WTC11 (cell line): ENCODE measurements at regions not wholly inside any gene's neighbourhood (a gene's known extent, or its start where the extent isn't known, plus 50 kb on each side); places are given as distances from the start of the nearest gene placed in this dataset.

Experiments used
- ATAC-seq: fragments of 200-7000 bp; cut with Tn5 transposase; 2 replicates; pipeline ENCODE4 v1.10.0; 2021; ENCODE audit warnings: mild to moderate bottlenecking, moderate library complexity
- CTCF ChIA-PET: fragments of 300-600 bp; sonication (Branson Sonifier 250); formaldehyde crosslinking; loops from one replicate; lab custom pipeline; 2021; ENCODE audit warnings: antibody characterized with exemption; lab: Charles Lee
- POLR2A ChIA-PET: fragments of 350-600 bp; sonication (Branson Sonifier 250); formaldehyde crosslinking; loops from one replicate; lab custom pipeline; 2021; ENCODE audit warnings: antibody characterized with exemption; lab: Charles Lee
- DNase-seq: peaks from one replicate; pipeline ENCODE4 v3.0.0; 2021; ENCODE audit warnings: low spot score
- H3K27ac Mint-ChIP-seq: 2 replicates; pipeline ENCODE4 v1.8.0; 2021; ENCODE audit warnings: mixed read lengths
- H3K27me3 Mint-ChIP-seq: 2 replicates; pipeline ENCODE4 v1.8.0; 2021; ENCODE audit warnings: low read depth, mild to moderate bottlenecking, moderate library complexity, mixed read lengths
- H3K36me3 Mint-ChIP-seq: 2 replicates; pipeline ENCODE4 v1.8.0; 2021; ENCODE audit warnings: mixed read lengths
- H3K4me1 Mint-ChIP-seq: 2 replicates; pipeline ENCODE4 v1.8.0; 2022; ENCODE audit warnings: mixed read lengths
- H3K4me3 Mint-ChIP-seq: 2 replicates; pipeline ENCODE4 v1.8.0; 2021; ENCODE audit warnings: mild to moderate bottlenecking, moderate library complexity, mixed read lengths
- H3K9me3 Mint-ChIP-seq: 2 replicates; pipeline ENCODE4 v1.8.0; 2021; ENCODE audit warnings: mixed read lengths
- ATF3 ChIP-seq: sonication (generic); formaldehyde crosslinking; conservative IDR thresholded peaks from 2 replicates; pipeline ENCODE4 v1.8.1; 2022; ENCODE audit warnings: mild to moderate bottlenecking, missing genetic modification reagents
- CREB1 ChIP-seq: sonication (generic); formaldehyde crosslinking; IDR thresholded peaks from 2 replicates; pipeline ENCODE4 v1.8.0; 2023; ENCODE audit warnings: mild to moderate bottlenecking, missing genetic modification reagents
- ETV6 ChIP-seq: sonication (generic); formaldehyde crosslinking; IDR thresholded peaks from 2 replicates; pipeline ENCODE4 v1.8.1; 2022; ENCODE audit warnings: mild to moderate bottlenecking, missing genetic modification reagents
- FOXP4 ChIP-seq: sonication (generic); formaldehyde crosslinking; IDR thresholded peaks from 2 replicates; pipeline ENCODE4 v1.8.0; 2022; ENCODE audit warnings: mild to moderate bottlenecking, missing genetic modification reagents
- GABPB1 ChIP-seq: sonication (generic); formaldehyde crosslinking; IDR thresholded peaks from 2 replicates; pipeline ENCODE4 v1.8.1; 2023; ENCODE audit warnings: mild to moderate bottlenecking, missing genetic modification reagents
- IRF1 ChIP-seq: sonication (generic); formaldehyde crosslinking; IDR thresholded peaks from 2 replicates; pipeline ENCODE4 v1.8.0; 2023; ENCODE audit warnings: missing genetic modification reagents
- IRF2 ChIP-seq: sonication (generic); formaldehyde crosslinking; IDR thresholded peaks from 2 replicates; pipeline ENCODE4 v1.8.0; 2022; ENCODE audit warnings: low read depth, missing genetic modification reagents, borderline replicate concordance
- MLX ChIP-seq: sonication (generic); formaldehyde crosslinking; IDR thresholded peaks from 2 replicates; pipeline ENCODE4 v1.8.1; 2023; ENCODE audit warnings: mild to moderate bottlenecking, missing genetic modification reagents, moderate library complexity
- NR3C1 ChIP-seq: sonication (generic); formaldehyde crosslinking; conservative IDR thresholded peaks from 2 replicates; pipeline ENCODE4 v1.8.1; 2023; ENCODE audit warnings: low read depth, mild to moderate bottlenecking, missing genetic modification reagents
- RELA ChIP-seq: sonication (generic); formaldehyde crosslinking; IDR thresholded peaks from 2 replicates; pipeline ENCODE4 v1.8.1; 2022; ENCODE audit warnings: missing genetic modification reagents, mild to moderate bottlenecking, borderline replicate concordance
- SMAD4 ChIP-seq: sonication (generic); formaldehyde crosslinking; IDR thresholded peaks from 2 replicates; pipeline ENCODE4 v1.8.0; 2022; ENCODE audit warnings: mild to moderate bottlenecking, missing genetic modification reagents
- TCF7 ChIP-seq: sonication (generic); formaldehyde crosslinking; IDR thresholded peaks from 2 replicates; pipeline ENCODE4 v1.8.0; 2022; ENCODE audit warnings: mild to moderate bottlenecking, low read depth, missing genetic modification reagents, moderate library complexity
- TEAD1 ChIP-seq: sonication (generic); formaldehyde crosslinking; IDR thresholded peaks from 2 replicates; pipeline ENCODE4 v1.8.0; 2022; ENCODE audit warnings: mild to moderate bottlenecking, missing genetic modification reagents
- ZNF121 ChIP-seq: sonication (generic); formaldehyde crosslinking; IDR thresholded peaks from 2 replicates; pipeline ENCODE4 v1.8.0; 2023; ENCODE audit warnings: missing genetic modification reagents
- ZNF281 ChIP-seq: sonication (generic); formaldehyde crosslinking; IDR thresholded peaks from 2 replicates; pipeline ENCODE4 v1.8.0; 2023; ENCODE audit warnings: mild to moderate bottlenecking, missing genetic modification reagents
- ZNF317 ChIP-seq: sonication (generic); formaldehyde crosslinking; IDR thresholded peaks from 2 replicates; pipeline ENCODE4 v1.8.1; 2023; ENCODE audit warnings: low read depth, mild to moderate bottlenecking, moderate library complexity, missing genetic modification reagents, borderline replicate concordance
- ZSCAN18 ChIP-seq: fragments of 250-450 bp; sonication (Bioruptor Pico); IDR thresholded peaks from 2 replicates; pipeline ENCODE4 v2.1.2; 2022; ENCODE audit warnings: mild to moderate bottlenecking, moderate library complexity

GRCh38 chrX:46180258-46180687 is 364.9 kb downstream of the ZNF674 start:
- Mint-ChIP-seq H3K4me1 (peaks cover 5% of the 10 kb centered on the region), H3K9me3 (no peaks in the 10 kb centered on the region), H3K4me3 (no peak overlapping the region), H3K36me3 (no peaks in the 10 kb centered on the region), H3K27ac (no peak overlapping the region), H3K27me3 (no peaks in the 10 kb centered on the region)
- TF ChIP-seq SMAD4 (CRISPR knock-in tag), result no peak
- CTCF ChIA-PET, result no interaction called here
- DNase-seq (no peak), ATAC-seq (no peak)
- POLR2A ChIA-PET, result no interaction called here

GRCh38 chrX:46179748-46180147 is 365.5 kb downstream of the ZNF674 start:
- Mint-ChIP-seq H3K4me3 (no peak overlapping the region), H3K36me3 (no peaks in the 10 kb centered on the region), H3K9me3 (no peaks in the 10 kb centered on the region), H3K4me1 (peaks cover 5% of the 10 kb centered on the region), H3K27me3 (no peaks in the 10 kb centered on the region), H3K27ac (no peak overlapping the region)
- ATAC-seq (no peak), DNase-seq (no peak)
- CTCF ChIA-PET, result no interaction called here
- TF ChIP-seq ZNF121, result no peak
- no peak for TF ChIP-seq MLX (CRISPR knock-in tag)
- TF ChIP-seq TCF7 (CRISPR knock-in tag), result no peak
- no peak for TF ChIP-seq NR3C1 (CRISPR knock-in tag)
- TF ChIP-seq RELA (CRISPR knock-in tag), result no peak
- no peak for TF ChIP-seq FOXP4 (CRISPR knock-in tag)
- TF ChIP-seq ZSCAN18 (CRISPR knock-in tag), result no peak
- no peak for TF ChIP-seq TEAD1
- no peak for TF ChIP-seq CREB1
- no peak for TF ChIP-seq GABPB1 (CRISPR knock-in tag)
- no peak for TF ChIP-seq ETV6 (CRISPR knock-in tag)
- TF ChIP-seq ZNF317 (CRISPR knock-in tag), result no peak
- TF ChIP-seq SMAD4 (CRISPR knock-in tag), result no peak
- no peak for TF ChIP-seq IRF1
- no peak for TF ChIP-seq IRF2 (CRISPR knock-in tag)
- TF ChIP-seq, all 79 proteins: peak for 0
- POLR2A ChIA-PET, result no interaction called here

GRCh38 chrX:46178763-46179162 is 366.5 kb downstream of the ZNF674 start:
- H3K36me3 Mint-ChIP-seq, result no peaks in the 10 kb centered on the region
- POLR2A ChIA-PET, result no interaction called here
- no peak for DNase-seq
- no peaks in the 10 kb centered on the region for H3K27me3 Mint-ChIP-seq
- peaks cover 6% of the 10 kb centered on the region for H3K9me3 Mint-ChIP-seq
- no peak overlapping the region for H3K27ac Mint-ChIP-seq
- H3K4me3 Mint-ChIP-seq, result no peak overlapping the region
- H3K4me1 Mint-ChIP-seq, result peaks cover 5% of the 10 kb centered on the region
- no peak for ATAC-seq
- no peak for TF ChIP-seq ATF3 (CRISPR knock-in tag)
- no peak for TF ChIP-seq IRF2 (CRISPR knock-in tag)
- TF ChIP-seq ZNF281 (CRISPR knock-in tag), result no peak
- CTCF ChIA-PET, result no interaction called here
